SU-DHL-6 (cell line): ENCODE measurements at regions not wholly inside any gene's neighbourhood (a gene's known extent, or its start where the extent isn't known, plus 50 kb on each side); places are given as distances from the start of the nearest gene placed in this dataset.

Experiments
- EZH2phosphoT487 ChIP-seq: fragments of 200-600 bp; sonication (generic), shearing (Covaris generic); conservative IDR thresholded peaks from 2 replicates; pipeline ENCODE4 v1.6.1; 2018; ENCODE audit warnings: mild to moderate bottlenecking, antibody characterized with exemption, low read length, moderate library complexity, mixed read lengths
- TF ChIP-seq, protein P1 (sequence below): fragments of 200-600 bp; sonication (generic); IDR thresholded peaks from one replicate; pipeline ENCODE4 v1.5.1; 2017; ENCODE audit warnings: antibody characterized with exemption, mild to moderate bottlenecking, low read length, moderate library complexity; ENCODE audit not compliant: insufficient read depth, poor library complexity, severe bottlenecking

GRCh38 chr3:36114353-36114752 lies 266.0 kb upstream of the STAC start:
- TF ChIP-seq, protein P1, sequence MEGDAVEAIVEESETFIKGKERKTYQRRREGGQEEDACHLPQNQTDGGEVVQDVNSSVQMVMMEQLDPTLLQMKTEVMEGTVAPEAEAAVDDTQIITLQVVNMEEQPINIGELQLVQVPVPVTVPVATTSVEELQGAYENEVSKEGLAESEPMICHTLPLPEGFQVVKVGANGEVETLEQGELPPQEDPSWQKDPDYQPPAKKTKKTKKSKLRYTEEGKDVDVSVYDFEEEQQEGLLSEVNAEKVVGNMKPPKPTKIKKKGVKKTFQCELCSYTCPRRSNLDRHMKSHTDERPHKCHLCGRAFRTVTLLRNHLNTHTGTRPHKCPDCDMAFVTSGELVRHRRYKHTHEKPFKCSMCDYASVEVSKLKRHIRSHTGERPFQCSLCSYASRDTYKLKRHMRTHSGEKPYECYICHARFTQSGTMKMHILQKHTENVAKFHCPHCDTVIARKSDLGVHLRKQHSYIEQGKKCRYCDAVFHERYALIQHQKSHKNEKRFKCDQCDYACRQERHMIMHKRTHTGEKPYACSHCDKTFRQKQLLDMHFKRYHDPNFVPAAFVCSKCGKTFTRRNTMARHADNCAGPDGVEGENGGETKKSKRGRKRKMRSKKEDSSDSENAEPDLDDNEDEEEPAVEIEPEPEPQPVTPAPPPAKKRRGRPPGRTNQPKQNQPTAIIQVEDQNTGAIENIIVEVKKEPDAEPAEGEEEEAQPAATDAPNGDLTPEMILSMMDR, result no peak
- no peak for TF ChIP-seq EZH2phosphoT487
